Cardiac septum (tissue), 1 donor: ENCODE measurements at regions not wholly inside any gene's neighbourhood (a gene's known extent, or its start where the extent isn't known, plus 50 kb on each side); places are given as distances from the start of the nearest gene placed in this dataset.

Experiments
- DNase-seq: peaks from one replicate; pipeline ENCODE4 v3.0.0-alpha.2; 2020; ENCODE audit warnings: low spot score
- intact Hi-C: fragments of 100-400 bp; cut with DNase I; formaldehyde crosslinking; loops from one replicate; pipeline ENCODE4 v1.14.0; 2022
- donor health status: DM: no; HTN: no; CAD: no.

DNA sequence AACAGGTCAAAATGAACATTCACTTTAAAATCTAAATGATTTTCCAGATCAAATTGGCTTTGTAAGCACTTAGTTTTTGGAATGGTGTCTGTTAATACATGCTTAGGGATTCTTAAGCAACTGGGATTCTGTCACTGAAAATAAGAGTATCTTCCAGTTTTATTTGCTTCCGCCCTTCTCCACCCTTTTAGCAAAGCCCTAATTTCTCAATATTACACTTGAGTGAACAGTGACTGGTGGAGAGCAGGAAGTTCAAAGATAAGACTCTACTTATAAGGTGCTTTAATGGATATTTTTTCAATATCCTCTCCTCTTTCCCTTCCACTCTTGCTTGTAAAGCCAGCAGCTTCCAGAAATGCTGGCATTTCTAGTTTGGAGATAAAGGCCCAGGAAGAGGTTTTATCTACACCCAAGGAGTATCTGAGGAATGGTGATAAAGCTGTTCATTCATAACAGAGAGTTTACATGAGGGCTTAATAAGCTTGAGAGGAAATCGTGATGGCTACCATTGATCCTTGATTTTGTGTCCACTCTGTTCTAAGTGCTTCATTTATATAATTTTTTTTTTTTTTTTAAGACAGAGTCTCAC is 265.9 kb upstream of the PRICKLE1 start:
- DNase-seq, result no peak
- intact Hi-C loops, result no loop called here

DNA sequence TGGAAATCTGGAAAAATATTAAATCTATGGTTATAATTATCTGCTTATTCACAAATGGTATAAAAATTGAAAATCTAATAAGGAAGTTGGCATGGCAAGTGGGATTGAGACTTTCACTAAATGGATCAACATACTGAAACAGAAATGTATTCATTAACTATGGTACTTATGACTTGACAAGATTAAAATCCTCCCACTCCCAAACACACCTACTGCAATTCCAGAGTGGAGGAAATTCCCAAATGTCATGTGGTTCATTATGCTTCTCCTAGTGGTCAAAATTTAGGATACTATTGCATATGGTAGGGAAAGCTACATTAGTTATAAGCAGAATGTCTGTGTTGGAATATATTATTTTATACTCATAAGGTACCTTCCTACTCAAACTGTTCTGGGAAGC is 265.3 kb upstream of the PRICKLE1 start:
- DNase-seq, result no peak
- intact Hi-C loops, result no loop called here

DNA sequence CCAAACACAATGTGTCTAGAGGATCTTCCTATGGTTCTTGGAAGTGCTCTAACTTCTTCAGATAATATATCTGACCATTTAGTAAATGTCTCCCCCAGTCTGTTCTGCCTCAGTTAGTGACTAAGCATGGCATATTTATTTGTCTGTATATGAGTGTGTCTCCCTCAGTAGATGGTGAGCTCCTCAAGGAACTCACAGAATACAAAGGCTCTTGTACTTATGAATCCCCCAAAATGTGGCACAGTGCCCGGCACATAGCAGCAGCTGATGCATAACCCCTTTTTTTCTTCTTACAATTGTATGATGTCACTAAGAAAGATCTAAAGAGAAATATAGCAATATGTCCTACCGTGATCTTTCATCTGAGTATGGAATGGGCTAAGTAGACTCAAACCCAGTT is 264.7 kb upstream of the PRICKLE1 start:
- intact Hi-C loops, result no loop called here
- DNase-seq, result no peak

DNA sequence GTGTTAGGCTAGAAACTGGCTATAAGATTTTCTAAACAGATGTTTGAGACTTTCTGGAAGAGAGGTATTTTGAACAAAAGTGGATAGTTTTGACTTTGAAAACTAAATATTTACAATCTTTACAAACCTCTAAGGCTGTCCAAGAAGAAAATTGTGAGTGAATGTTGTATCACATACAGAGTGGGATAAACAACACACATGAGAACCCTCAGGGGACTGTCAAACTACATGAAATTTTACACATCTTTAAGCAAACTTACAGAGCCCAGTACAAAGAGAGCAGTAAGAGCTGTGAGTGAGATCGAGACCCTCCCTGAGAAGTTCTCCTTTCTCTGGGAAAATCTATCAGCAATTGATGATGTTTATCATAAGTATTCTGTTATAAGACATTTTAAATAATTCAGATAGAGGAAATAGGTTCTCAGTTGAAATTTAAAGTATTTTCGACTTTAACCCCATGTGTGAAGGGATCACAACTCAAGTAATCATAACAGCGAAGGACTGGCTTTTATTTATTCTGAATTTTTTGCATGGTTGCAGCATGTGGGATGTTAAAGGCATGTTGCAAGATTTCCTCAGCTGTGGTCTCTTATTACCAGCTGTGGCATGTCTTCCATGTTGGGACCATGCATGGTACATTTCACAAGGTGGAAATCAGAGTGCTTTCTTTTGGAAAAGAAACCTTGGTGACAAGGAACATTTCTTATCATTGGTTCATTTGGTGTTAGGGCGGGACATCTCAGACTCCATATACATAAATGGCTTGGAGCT is 264.0 kb upstream of the PRICKLE1 start:
- DNase-seq, result no peak
- intact Hi-C loops, result no loop called here

DNA sequence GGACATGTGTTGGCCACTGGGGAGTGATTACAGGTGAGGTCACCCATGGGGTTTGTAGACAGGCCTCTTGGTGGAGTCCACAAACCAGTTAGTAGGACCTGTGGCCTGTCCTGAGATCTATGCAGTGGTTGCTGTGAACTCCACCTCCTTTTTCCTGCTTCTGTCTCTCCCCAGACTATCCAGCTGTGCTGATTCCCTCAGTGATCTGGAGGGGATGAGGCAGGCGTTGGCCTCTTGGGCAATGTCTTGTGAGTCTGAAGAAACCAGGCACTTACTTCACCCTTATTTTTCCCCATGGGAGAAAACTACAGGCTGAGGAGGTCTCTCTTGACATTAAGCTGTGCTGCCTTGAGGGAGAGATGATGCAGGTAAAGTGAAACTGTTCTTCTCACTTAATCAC is 257.2 kb upstream of the PRICKLE1 start:
- intact Hi-C loops, result no loop called here
- no peak for DNase-seq

DNA sequence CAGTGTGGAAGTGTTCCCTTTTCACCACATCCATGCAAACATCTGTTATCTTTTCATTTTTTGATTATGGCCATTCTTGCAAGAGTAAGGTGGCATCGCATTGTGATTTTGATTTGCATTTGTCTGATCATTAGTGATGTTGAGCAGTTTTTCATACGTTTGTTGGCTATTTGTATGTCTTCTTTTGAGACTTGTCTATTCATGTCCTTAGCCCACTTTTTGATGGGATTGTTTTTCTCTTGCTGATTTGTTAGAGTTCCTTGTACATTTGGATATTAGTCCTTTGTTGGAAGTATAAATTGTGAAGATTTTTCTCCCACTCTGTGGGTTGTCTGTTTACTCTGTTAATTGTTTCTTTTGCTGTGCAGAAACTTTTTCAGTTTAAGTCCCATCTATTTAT is 244.5 kb upstream of the PRICKLE1 start:
- no peak for DNase-seq
- intact Hi-C loops, result no loop called here

DNA sequence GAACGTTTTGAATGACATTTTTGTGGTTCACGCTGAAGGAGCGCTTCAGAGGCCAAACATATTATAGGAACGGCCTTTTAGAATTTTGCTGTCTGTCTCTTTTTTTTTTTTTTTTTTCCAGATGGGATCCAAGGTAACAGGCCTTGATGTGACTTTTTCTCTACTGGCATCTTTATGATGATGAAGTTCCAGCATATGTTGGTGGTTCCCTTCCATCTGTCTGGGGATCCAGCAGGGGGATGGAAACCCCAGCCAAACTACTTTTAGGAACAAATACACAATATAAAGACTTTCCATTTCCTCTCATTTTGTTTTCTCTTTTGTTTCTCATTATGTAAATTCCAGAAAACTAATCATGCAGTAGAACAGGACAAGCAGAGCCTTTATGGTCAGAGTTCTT is 239.3 kb upstream of the PRICKLE1 start:
- intact Hi-C loops, result no loop called here
- DNase-seq, result no peak

DNA sequence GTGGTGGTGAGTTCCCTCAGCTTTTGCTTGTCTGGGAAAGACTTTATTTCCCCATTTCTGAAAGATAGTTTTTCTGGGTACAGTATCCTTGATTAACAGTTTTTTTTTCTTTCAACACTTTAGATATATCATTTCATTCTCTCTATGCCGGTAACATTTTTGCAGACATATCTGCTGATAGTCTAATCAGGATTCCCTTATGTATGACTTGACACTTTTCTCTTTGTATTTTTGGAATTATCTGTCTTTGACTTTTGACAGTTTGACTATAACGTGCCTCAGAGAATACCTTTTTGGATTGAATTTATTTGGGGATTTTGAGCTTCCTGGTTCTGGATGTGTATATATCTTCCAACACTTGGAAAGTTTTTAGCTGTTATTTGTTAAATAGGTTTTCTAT is 234.8 kb upstream of the PRICKLE1 start:
- DNase-seq, result no peak
- intact Hi-C loops, result no loop called here

DNA sequence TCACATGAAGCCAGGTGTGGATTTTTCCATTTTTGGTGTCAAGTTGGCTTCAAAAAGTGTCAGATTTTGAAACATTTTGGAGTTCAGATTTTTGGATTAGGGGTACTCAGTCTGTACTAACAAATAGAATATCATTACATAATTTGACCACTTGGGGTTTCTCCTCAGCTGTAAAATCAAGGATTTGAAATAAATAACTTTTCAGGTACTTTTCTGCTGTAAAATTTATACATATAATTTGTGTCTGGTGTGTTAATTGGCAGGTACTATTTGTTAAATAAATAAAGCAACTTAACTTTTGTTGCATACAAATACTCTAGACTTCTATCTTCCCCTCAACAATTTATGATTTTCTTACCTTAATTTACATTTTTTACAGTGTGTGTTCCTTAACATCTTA is 234.1 kb upstream of the PRICKLE1 start:
- intact Hi-C loops, result no loop called here
- no peak for DNase-seq

DNA sequence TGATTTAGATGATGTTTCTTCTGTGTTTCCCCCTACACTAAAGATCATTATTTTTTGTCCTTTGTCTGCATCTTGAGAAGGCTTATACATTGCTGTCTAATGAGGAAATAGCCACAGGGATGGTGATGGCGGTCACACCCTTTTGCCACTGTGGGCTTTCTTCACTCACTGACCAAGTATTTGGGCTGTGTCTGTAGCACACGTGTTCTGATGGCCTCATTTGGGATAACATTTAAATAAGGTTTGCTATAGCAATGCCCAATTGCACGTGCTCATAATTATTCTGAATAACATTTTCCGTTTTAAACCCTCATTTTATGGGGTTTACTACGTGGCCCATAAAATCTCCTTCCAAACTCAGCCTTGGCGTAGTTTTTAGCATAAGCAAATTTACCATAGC is 230.3 kb upstream of the PRICKLE1 start:
- intact Hi-C loops, result no loop called here
- DNase-seq, result no peak

DNA sequence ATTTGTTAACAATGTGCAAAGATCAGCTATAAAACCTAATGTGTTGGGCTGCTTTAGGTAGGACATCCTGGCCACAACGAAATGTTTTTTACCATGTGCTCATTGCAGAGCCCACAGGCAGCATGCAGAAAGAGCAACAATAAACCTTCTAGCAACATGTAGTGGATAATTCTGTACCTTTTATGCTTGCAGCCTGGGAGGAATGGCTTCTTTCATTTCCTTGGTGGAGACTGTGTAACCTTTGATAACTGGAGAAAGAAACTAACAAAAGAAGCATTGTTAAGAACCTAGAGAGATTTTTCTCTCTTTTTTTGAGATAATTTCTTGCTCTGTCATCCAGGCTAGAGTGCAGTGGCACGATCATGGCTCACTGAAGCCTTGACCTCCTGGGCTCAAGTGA is 225.5 kb upstream of the PRICKLE1 start:
- intact Hi-C loops, result no loop called here
- DNase-seq, result no peak

DNA sequence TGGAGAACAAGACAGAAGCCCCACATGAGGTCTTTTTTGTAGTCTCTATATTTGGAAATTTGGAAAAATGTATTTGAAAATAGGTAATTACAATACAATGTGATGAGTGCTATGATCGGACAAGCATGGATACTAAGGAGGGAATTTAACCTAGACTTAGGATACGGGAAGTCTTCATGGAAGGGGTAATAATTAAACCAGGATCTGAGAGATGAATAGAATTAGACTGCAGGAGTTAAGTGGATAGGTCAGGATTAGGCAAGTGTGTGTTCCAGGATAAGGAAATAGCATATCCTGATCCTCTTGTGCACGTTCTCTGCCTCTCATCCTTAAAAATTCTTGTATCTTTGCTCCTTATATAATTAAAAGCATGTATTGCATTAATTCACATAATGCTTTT is 223.3 kb upstream of the PRICKLE1 start:
- no peak for DNase-seq
- intact Hi-C loops, result no loop called here

DNA sequence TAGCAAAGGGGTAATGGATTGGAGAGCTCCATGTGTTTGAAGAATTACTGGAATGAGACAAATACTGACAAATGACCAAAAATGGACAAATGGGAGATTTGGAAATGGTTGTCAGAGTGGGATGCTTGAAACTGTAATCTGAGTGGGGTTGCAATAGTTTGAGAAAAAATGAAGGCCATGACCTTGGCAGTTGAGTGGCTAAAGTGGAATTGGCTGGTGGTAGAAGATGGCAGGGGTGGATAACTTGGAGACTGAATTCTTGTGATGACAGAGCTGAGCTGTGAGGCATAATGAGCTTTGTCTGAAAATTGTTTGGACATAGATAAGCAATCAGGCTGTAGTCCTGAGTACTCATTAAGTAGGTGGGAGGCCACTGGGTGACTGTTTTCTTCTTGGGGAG is 222.5 kb upstream of the PRICKLE1 start:
- DNase-seq, result no peak
- intact Hi-C loops, result no loop called here

DNA sequence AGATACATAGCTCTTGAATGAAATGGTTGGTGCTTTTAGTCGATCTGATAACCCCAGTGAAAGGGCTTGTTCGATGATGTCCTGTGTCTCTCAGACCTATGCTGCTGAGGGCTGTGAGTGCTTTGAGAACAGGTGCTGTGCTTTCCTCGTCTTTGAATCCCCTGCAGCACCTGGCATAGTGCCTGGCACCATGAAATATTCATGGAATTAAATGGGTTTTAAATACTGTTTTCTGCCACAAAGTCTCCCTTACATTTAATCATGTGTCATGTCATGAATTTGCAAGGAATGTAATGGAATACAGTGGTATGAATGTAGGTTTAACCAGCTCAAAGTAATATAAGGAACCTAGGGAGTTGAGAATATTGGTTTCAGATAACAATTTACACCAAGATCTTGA is 220.5 kb upstream of the PRICKLE1 start:
- intact Hi-C loops, result no loop called here
- no peak for DNase-seq

DNA sequence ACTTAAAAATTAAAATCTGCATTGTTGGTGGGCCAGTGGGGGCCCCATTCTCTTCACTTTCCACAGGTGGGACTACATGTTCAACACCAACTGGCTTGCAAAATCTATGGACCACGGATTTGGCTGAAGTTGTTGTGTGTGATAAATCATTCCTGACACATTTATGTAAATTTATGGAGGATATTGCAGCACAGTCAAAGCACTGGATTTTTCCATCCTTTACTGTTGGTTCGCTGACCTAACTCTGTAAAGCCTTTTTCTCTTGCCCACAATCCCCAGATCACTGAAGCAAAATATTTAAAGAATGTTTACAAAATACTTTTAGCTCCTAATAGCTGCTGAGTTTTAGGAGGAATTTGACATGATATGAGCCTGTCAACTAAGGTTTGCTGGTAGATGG is 219.7 kb upstream of the PRICKLE1 start:
- intact Hi-C loops, result no loop called here
- DNase-seq, result no peak

DNA sequence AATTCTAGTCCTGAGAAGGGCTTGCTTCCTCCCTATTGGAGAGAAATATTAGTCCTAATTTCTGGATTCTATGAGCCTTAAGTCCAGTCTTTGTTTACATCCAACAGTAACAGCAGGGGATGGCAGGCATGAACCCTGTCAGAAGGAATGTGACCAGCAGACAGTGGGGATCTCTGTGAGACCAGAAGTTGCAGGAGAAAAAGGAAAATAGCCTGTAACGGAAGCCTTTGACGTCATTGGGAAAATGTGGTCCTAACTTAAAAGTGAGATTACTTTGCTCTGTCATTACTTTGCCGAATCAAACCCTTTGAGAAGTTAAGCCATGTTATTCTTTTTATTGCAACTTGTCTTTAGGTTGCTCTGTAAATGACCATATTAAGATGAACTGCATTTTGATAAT is 218.2 kb upstream of the PRICKLE1 start:
- intact Hi-C loops, result no loop called here
- DNase-seq, result no peak

DNA sequence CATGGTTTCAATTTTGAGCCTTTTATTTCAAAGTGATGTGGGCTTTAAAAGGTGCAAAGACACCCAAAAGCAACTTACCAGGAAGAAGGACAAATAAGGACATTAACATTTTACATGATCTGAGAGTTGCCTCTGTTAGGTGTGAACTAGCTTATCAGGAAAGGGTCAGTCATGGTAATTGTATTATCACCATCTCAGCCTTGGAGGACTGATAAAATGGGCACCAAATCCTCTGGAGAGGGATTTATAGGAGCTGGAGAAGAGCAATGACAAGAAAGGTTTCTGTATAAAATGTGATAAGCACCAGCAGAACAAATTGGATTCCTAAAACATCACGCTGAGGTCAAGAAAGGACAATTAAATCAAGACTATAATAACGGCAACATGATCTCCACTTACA is 217.7 kb upstream of the PRICKLE1 start:
- DNase-seq, result no peak
- intact Hi-C loops, result no loop called here

DNA sequence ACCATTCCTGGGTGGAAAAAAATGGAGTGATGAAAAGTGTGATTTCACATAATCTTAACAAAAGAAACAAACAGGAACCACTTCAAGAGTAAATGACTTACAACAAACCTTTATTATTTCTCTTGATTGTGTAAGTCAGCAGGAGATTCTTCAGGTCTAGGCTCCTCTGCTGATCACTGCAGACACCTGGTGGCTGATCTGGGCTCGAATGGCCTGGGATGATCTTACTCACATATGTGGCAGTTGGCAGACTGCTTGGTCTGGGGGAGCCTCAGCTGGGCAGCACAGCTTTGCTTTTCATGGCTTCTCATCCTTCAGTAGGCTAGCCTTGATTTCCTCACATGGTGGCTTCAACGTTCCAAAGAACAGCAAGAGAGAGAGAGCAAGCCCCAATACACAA is 215.4 kb upstream of the PRICKLE1 start:
- intact Hi-C loops, result no loop called here
- DNase-seq, result no peak

DNA sequence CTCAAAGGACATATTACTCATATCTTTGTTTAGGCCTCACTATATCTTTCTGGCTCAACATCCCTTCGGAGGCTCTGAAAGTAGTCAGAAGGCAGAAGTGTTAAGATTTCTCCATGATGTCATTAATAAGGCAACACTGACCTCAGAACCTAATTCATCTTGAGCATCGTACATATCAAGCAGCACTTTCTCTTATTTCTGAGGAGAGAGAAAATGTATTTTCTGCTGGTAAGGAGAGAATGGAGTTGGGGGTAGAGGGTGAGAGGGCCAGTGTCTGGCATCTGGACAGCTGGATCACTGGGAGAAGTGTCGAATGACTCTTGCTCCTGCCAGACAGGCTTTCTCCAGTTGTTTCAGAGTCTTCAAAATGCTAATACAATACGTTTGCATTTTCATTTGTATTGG is 213.2 kb upstream of the PRICKLE1 start:
- intact Hi-C loops, result no loop called here
- no peak for DNase-seq

DNA sequence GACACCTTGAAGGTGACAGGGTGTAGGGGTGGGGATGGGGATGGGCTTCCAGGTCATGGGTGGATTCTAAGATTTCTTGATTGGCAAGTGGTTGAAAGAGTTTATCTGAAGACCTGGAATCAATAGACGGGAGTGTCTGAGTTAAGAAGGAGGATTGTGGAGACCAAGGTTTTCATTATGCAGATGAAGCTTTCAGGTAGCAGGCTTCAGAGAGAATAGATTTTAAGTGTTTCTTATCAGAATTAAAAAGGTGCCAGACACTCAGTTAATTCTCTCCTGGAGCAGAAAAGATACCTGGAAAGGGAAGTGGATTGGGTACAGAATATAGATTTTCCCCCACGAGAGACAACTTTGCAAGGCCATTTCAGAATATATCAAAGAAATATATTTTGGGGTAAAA is 211.7 kb upstream of the PRICKLE1 start:
- no peak for DNase-seq
- intact Hi-C loops, result no loop called here

DNA sequence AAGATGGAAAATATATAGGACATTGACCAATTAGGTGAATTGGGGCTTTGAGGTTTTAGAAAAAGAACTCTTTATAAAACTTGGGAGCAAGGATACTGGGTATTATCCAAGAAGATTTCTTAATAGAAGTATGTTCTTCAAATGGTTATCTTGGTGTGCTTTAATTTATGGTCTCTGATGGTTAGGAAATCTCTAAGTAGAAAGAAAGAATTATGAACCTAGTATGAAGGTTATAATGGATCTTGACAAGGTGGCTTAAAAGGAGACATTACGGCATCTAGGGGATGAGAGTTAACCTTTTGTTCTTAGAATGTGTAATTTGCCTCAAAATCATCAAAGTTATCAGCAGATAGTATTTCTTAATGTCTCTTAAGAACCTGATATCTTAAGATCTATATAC is 210.4 kb upstream of the PRICKLE1 start:
- DNase-seq, result no peak
- intact Hi-C loops, result no loop called here
